IPS DF 4.7 (cell line): ENCODE measurements at regions not wholly inside any gene's neighbourhood (a gene's known extent, or its start where the extent isn't known, plus 50 kb on each side); places are given as distances from the start of the nearest gene placed in this dataset.

Experiments
- DNase-seq: peaks from one replicate; pipeline ENCODE4 v3.0.0-alpha.2; 2013; ENCODE audit warnings: low spot score; ENCODE audit errors: extremely low read depth

- no peak for DNase-seq
Measured at GRCh38 chr12:126727218-126728075, 1539.5 kb upstream of the TMEM132C start.

DNA sequence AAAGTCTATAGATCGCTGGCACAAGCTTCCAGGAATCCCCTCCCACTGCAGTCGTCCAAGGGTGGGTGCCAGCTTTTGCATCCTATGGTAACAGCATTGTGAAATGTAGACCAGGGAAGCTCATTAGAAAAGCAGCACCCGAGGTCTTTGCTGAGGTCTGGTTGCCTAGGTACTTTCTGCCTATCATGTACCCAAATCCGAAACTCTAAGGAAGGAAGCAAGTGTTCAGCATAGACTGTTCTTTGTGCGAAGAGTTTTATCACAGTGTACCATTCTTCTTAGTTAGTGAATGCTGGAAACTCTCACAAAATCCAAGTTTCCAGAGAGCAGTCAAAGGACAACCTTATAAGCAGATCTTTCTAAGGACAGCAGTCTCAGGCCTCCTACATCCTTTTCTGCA, 1532.7 kb upstream of the TMEM132C start:
- no peak for DNase-seq

DNA sequence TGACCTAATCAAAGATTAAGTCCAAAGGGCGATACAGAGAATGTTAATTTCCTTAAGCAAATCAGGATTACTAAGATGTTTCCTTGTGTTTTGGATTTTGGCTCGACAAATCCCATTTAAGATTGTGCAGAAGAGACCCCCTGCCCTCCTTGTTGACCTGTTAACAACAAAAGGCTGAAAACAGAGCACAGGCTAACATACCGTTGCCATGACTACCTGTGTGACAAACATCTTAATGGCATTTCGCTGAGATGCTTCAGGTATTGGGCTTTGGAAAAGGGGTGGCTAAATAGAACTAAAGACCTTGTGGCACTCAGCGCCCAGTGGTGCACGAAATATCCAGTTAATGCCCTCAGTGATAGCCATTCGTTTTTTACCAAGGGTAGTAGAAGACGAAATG, 1532.3 kb upstream of the TMEM132C start:
- no peak for DNase-seq

DNA sequence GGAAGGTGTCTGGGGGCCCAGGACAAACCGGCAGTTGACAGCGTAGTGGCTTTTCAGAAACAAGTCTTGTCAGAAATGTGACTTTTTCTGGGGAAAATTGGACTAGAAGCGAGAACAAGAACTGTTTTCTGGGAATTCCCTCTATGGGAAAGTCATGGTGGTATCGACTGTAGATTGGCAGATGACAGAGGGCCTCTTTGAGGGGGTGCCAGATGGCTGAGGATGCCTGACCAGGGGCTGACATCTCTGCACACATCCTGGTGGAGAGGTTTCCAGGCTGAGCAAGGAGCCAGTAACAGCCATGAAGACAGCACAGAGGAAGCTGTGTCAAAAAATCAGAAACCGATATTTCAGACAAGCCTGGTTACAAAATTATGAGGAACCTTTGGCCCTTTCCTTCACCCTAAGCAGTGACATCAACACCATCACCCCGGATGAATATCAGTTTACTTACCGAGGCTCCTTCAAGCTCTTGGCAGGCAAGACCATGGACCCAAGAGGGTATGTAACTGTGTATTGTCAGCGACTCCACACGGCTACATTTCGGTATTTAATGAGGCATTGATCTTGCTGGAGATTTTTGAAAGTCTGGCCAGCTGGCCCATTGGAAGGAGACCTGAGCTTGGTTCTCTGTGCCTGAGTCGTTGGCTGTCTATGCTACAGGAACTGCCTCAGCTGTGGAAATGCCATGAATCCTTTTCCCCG, 1525.3 kb upstream of the TMEM132C start:
- no peak for DNase-seq

DNA sequence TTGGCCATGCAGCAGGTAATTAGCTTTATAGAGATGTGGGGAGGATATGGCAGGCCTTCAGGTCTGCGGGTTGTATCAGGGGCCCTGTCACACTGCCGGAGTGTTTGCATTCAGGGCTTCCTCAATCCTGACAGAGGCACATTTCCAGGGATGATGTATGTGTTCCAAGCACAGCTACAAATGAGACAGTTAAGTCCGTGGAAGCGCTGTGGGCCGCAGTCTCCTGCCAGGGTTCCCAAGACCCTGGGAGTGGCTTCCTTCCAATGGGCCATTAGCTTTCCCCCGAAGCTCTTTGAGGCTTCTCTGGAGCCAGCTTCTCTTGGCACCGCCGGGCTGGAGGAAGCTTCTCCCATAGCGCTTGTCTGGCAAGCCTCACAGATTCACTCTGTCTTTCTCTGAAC, 1524.7 kb upstream of the TMEM132C start:
- no peak for DNase-seq

DNA sequence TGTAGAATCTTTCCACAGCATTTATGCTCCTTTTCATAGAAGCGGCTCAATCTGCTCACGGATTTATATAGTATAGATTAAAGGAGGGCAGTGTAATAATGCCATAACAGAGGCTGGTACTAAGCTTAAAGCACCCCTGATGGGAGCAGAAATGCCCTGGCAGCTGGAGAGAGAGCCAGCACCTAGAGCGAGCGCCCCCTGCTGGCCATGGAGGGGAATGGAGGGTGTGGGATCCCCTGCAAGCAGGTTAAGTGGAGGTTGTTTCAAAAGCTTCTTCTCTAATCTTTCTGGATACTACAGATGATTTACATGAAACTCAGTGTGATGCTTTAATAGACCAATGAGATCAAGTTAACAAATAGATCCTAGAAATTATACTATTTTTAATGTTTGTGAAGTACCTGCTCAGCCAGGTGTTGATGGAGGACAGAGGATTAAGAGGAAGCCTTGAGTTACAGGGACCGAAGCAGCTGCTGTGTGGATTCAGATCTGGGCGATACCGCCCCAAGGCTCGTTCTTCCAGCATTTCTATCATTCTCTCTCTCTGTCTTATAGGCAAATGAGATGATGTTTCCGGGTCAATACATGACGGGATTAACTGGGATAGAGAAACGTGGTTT, 1519.3 kb upstream of the TMEM132C start:
- DNase-seq: no peak

GRCh38 chr12:126752021-126752420, 1514.9 kb upstream of the TMEM132C start:
- no peak for DNase-seq

- no peak for DNase-seq
Measured at GRCh38 chr12:126757326-126757725, 1509.6 kb upstream of the TMEM132C start.

GRCh38 chr12:126760092-126760491, 1506.9 kb upstream of the TMEM132C start:
- no peak for DNase-seq

- DNase-seq: no peak
Measured at GRCh38 chr12:126761420-126761819, 1505.5 kb upstream of the TMEM132C start.

DNA sequence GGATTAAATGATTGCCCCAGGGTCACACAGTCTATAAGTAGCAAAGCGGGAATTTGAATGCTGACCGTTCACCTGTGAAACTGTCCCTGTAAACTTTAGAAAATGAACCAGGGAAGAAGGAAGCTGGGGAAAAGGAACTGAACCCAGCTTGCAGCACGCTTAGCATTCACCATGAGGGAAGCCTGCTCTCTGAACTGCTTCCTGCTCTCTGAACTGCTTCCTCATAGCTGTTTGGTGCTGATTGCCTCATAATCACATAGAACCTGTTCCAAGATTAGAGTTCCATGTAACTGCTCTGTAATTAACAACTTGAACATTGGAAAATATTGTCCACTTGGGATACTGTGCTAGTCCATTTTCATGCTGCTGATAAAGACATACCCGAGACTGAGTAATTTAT, 1504.8 kb upstream of the TMEM132C start:
- DNase-seq: no peak

GRCh38 chr12:126763359-126763758, 1503.6 kb upstream of the TMEM132C start:
- DNase-seq: no peak

DNA sequence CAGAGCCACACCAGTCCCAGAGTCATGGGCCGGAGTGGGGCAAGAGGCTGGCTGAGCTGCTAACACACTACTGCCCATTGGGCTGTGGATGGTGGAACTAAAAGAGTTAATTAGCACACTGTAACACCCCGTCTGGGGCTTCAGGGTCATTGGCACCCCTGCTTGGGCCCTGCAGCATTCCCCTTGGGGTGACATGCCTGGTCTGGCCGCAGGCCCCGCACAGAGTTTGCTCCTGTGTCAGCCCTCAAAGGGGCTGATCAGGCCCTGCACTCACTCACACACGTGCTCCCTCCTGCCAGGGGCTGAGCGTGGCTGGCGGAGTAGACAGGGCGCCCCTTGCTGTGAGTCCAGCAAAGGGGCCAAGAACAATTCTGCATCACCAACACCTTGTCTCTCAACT, 1499.6 kb upstream of the TMEM132C start:
- DNase-seq: no peak

- no peak for DNase-seq
Measured at GRCh38 chr12:126768517-126768916, 1498.5 kb upstream of the TMEM132C start.

DNA sequence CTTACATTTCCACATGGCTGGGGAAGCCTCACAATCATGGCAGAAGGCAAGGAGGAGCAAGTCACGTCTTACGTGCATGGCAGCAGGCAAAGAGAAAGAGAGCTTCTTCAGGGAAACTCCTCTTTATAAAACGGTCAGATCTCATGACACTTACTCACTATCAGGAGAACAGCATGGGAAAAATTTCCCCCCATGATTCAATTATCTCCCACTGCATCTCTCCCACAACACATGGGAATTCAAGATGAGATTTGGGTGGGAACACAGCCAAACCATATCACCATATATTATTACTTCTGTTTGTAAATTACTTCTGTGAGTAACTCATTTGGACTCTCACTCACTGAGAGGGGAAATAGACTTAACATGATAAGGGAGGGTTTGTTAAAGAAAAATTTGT, 1496.8 kb upstream of the TMEM132C start:
- DNase-seq: no peak

DNA sequence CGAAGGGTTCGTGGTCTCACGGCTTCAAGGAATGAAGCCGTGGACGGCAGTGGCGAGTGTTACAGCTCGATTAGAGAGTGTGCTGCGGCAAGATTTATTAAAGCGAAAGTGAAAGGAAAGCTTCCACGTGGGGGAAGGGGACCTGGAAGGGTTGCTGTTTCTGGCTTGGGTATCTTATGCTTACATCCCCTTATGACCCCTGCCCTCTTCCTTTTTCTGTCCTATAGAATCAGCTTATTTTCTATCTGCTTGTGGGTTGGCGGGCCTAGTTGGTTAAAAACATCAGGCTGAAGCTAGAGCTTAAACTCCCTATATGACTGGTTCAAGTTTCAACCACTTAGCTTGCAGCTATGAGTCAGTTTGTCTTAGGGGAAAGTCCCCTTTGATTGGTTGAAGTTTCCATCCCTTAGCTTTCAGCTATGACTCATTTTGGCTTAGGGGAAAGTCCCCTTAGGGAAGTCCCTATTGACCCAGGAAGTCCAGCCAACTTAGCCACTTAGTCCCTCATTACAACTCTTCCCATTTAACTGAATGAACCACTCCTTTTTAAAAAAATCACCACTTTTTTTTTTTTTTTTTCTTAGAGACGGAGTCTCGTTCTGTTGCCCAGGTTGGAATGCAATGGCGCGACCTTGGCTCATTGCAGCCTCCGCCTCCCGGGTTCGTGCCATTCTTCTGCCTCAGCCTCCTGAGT, 1494.7 kb upstream of the TMEM132C start:
- no peak for DNase-seq

DNA sequence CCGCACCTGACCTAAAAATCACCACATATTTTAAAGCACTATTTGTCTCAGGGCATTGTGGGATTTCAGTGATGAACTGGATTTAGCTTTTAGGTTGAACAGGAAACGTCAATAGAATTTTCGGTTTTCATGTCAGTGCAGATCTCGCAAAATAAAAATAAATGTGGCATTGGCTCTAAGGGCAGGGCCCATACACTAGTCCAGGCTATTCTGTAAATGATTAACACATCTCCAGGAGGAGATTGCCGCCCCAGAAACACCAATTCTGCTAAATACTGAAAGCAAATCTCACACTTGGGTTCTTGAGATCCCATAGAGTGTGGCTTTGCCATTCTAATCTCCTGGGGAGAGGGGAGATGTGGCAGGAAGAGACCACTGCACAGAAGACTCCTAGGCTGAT, 1494.0 kb upstream of the TMEM132C start:
- no peak for DNase-seq

GRCh38 chr12:126773491-126773890, 1493.5 kb upstream of the TMEM132C start:
- DNase-seq: no peak

GRCh38 chr12:126776026-126776655, 1490.8 kb upstream of the TMEM132C start:
- no peak for DNase-seq

- DNase-seq: no peak
Measured at GRCh38 chr12:126780343-126780742, 1486.6 kb upstream of the TMEM132C start.

DNA sequence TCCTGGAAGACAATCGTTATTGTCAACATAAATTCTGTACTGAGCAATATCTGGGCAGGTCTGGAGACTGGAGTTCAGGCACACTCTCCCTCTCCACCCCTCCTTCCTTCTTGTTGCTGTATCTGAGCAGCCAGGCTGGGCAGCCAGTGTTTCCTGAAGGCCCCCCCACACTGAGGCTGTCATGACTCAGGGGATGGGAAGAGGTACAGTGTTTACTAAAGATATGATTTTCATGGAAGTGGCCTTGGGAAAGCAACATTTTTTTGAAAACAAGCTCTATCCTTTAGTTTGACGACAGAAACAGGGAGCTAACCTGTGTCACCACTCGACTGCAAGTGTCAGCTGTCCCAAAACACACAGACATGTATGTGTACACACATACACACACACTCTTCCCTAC, 1485.4 kb upstream of the TMEM132C start:
- no peak for DNase-seq
